Sigmoid colon (tissue), 6 donors: ENCODE measurements at regions not wholly inside any gene's neighbourhood (a gene's known extent, or its start where the extent isn't known, plus 50 kb on each side); places are given as distances from the start of the nearest gene placed in this dataset.
"Not testable (repeated sequence)": the region's sequence is repeated elsewhere in the genome, so short reads cannot be mapped to it uniquely, and the experiment has no call there.

Source experiments
- DNase-seq: peaks from one replicate; pipeline ENCODE4 v3.0.0-alpha.2; 2019
- H3K27ac ChIP-seq, 4 donors: fragments of 200-600 bp; sonication (generic); one replicate each; pipeline ENCODE4 v1.5.1; 2016 to 2019; ENCODE audit warnings: mild to moderate bottlenecking in 1 of 4
- H3K27me3 ChIP-seq, 3 donors: fragments of 200-600 bp; sonication (generic); one replicate each; pipeline ENCODE4 v1.5.1; 2019; ENCODE audit warnings: mild to moderate bottlenecking in 1 of 3
- H3K36me3 ChIP-seq, 4 donors: fragments of 200-600 bp; sonication (generic); one replicate each; pipeline ENCODE4 v1.5.1; 2016 to 2019
- H3K4me1 ChIP-seq, 4 donors: fragments of 200-600 bp; sonication (generic); one replicate each; pipeline ENCODE4 v1.5.1; 2017 to 2019
- H3K4me3 ChIP-seq, 4 donors: fragments of 200-600 bp; sonication (generic); one replicate each; pipeline ENCODE4 v1.5.1; 2017 to 2019; ENCODE audit warnings: mild to moderate bottlenecking in 2 of 4, moderate library complexity in 1 of 4
- H3K9me3 ChIP-seq, 4 donors: fragments of 200-600 bp in 3 of 4; sonication (generic) in 3 of 4; one replicate each; pipeline versions ENCODE4 v1.5.1 to v1.6.1; 2013 to 2019
- CTCF ChIP-seq, 4 experiments: fragments of 450-650 bp in 3 of 4; fragments of 200-600 bp in 1 of 4; IDR thresholded peaks; one replicate each; pipeline ENCODE4 v1.5.1; 2016 to 2019; ENCODE audit warnings: antibody characterized with exemption in 4 of 4, mild to moderate bottlenecking in 3 of 4, moderate library complexity in 2 of 4
- EP300 ChIP-seq, 4 donors: sonication (generic); formaldehyde crosslinking; IDR thresholded peaks; one replicate each; pipeline ENCODE4 v1.6.1; 2017; ENCODE audit warnings: antibody characterized with exemption in 4 of 4
- POLR2A ChIP-seq, 2 donors: fragments of 450-650 bp; IDR thresholded peaks; one replicate each; pipeline ENCODE4 v1.6.1; 2016; ENCODE audit warnings: antibody characterized with exemption in 2 of 2, mild to moderate bottlenecking in 2 of 2, moderate library complexity in 2 of 2
- POLR2AphosphoS5 ChIP-seq, 4 donors: sonication (generic); formaldehyde crosslinking; IDR thresholded peaks; one replicate each; pipeline ENCODE4 v1.6.1; 2017; ENCODE audit warnings: antibody characterized with exemption in 4 of 4
- WGBS, 2 donors: extraction: QIAGEN DNeasy Blood & Tissue Kit; methylation state at CpG; one replicate each; pipeline ENCODE4 v1.1.7; 2013; 5-methylcytosine and 5-hydroxymethylcytosine counted together
- intact Hi-C: fragments of 100-400 bp; cut with DNase I; formaldehyde crosslinking; loops from one replicate; pipeline ENCODE4 v1.15.1; 2023
- donor health status: healthy with polysubstance abuse.
- donor health status: healthy.

- no peak for DNase-seq
- Histone ChIP-seq H3K27me3 (no peaks in the 10 kb centered on the region), H3K9me3 (peaks cover 0 to 7% (median 0%) of the 10 kb centered on the region in 4 donors), H3K4me1 (no peaks in the 10 kb centered on the region), H3K36me3 (no peaks in the 10 kb centered on the region), H3K4me3 (no peak overlapping the region), H3K27ac (no peak overlapping the region)
- intact Hi-C loops = no loop called here
- TF ChIP-seq CTCF (IDR thresholded peaks at IDR 0.05) = no peak
- TF ChIP-seq EP300 (IDR thresholded peaks at IDR 0.05) = no peak
- TF ChIP-seq POLR2A (IDR thresholded peaks at IDR 0.05) = no peak
- no peak for TF ChIP-seq POLR2AphosphoS5 (IDR thresholded peaks at IDR 0.05)
- 67 to 74% methylated on average over 4 of the region's 4 CpGs for WGBS, 2 donors
These were observed 144.1 kb upstream of the UBE3A start for GRCh38 chr15:25582886-25583285.

- peaks cover 0 to 3% (median 0%) of the 10 kb centered on the region in 4 donors for H3K9me3 ChIP-seq
- DNase-seq = no peak
- no peak overlapping the region for H3K4me3 ChIP-seq
- WGBS, 2 donors = 96 to 97% methylated on average over 2 of the region's 2 CpGs
- no peaks in the 10 kb centered on the region for H3K4me1 ChIP-seq
- intact Hi-C loops = no loop called here
- no peaks in the 10 kb centered on the region for H3K27me3 ChIP-seq
- TF ChIP-seq CTCF (IDR thresholded peaks at IDR 0.05) (no peak), POLR2AphosphoS5 (IDR thresholded peaks at IDR 0.05) (no peak), EP300 (IDR thresholded peaks at IDR 0.05) (no peak), POLR2A (IDR thresholded peaks at IDR 0.05) (no peak)
- no peaks in the 10 kb centered on the region for H3K36me3 ChIP-seq
- H3K27ac ChIP-seq = no peak overlapping the region
These were observed 140.3 kb upstream of the UBE3A start for GRCh38 chr15:25579127-25579526.

- TF ChIP-seq POLR2AphosphoS5 (IDR thresholded peaks at IDR 0.05) = no peak
- no peak for TF ChIP-seq POLR2A (IDR thresholded peaks at IDR 0.05)
- no peak for TF ChIP-seq EP300 (IDR thresholded peaks at IDR 0.05)
- TF ChIP-seq CTCF (IDR thresholded peaks at IDR 0.05) = no peak
- H3K4me1 ChIP-seq = peaks cover 0 to 22% (median 20%) of the 10 kb centered on the region in 4 donors
- H3K27me3 ChIP-seq = no peaks in the 10 kb centered on the region
- H3K27ac ChIP-seq = no peak overlapping the region
- intact Hi-C loops = no loop called here
- no peaks in the 10 kb centered on the region for H3K9me3 ChIP-seq
- DNase-seq = no peak
- H3K4me3 ChIP-seq = no peak overlapping the region
- H3K36me3 ChIP-seq = no peaks in the 10 kb centered on the region
- 61 to 83% methylated on average over 4 of the region's 4 CpGs for WGBS, 2 donors
These were observed 133.4 kb upstream of the UBE3A start for GRCh38 chr15:25572191-25572590.

- Histone ChIP-seq H3K36me3 (no peaks in the 10 kb centered on the region), H3K27ac (peak overlapping the region; percentile 39 to 76 (median 58)), H3K27me3 (no peaks in the 10 kb centered on the region), H3K4me1 (peaks cover 0 to 22% (median 20%) of the 10 kb centered on the region in 4 donors), H3K4me3 (no peak overlapping the region), H3K9me3 (peaks cover 0 to 6% (median 0%) of the 10 kb centered on the region in 4 donors)
- intact Hi-C loops = no loop called here
- peak; percentile 73 for DNase-seq
- 76 to 79% methylated on average over 7 of the region's 7 CpGs for WGBS, 2 donors
- TF ChIP-seq POLR2AphosphoS5 (IDR thresholded peaks at IDR 0.05) (peak in 3 of 4 donors; percentile 17 to 57 (median 48)), POLR2A (IDR thresholded peaks at IDR 0.05) (no peak), CTCF (IDR thresholded peaks at IDR 0.05) (no peak), EP300 (IDR thresholded peaks at IDR 0.05) (peak in 1 of 4 donors; percentile 7)
These were observed 129.9 kb upstream of the UBE3A start for GRCh38 chr15:25568751-25569150.

GRCh38 chr15:25566545-25566944 is 127.7 kb upstream of the UBE3A start:
- H3K4me1 ChIP-seq = peaks cover 0 to 22% (median 20%) of the 10 kb centered on the region in 4 donors
- H3K9me3 ChIP-seq, DNase-seq, H3K36me3 ChIP-seq, H3K27ac ChIP-seq, H3K4me3 ChIP-seq, H3K27me3 ChIP-seq, intact Hi-C loops: not testable (repeated sequence)
- WGBS, 2 donors = 60 to 68% methylated on average over 6 of the region's 6 CpGs
